Stomach (tissue), 4 donors: ENCODE measurements at regions not wholly inside any gene's neighbourhood (a gene's known extent, or its start where the extent isn't known, plus 50 kb on each side); places are given as distances from the start of the nearest gene placed in this dataset.

Experiments
- POLR2AphosphoS5 ChIP-seq, 3 donors: sonication (generic); formaldehyde crosslinking; IDR thresholded peaks; one replicate each; pipeline ENCODE4 v1.6.1; 2016; ENCODE audit warnings: antibody characterized with exemption in 3 of 3
- TF ChIP-seq, protein P1 (sequence below), 7 experiments: fragments of 450-650 bp in 4 of 7; fragments of 200-600 bp in 3 of 7; sonication (generic) in 3 of 7; IDR thresholded peaks; one replicate each; pipeline ENCODE4 v1.5.1; 2016 to 2019; ENCODE audit warnings: antibody characterized with exemption in 7 of 7, control low read depth in 2 of 7, mild to moderate bottlenecking in 1 of 7

DNA sequence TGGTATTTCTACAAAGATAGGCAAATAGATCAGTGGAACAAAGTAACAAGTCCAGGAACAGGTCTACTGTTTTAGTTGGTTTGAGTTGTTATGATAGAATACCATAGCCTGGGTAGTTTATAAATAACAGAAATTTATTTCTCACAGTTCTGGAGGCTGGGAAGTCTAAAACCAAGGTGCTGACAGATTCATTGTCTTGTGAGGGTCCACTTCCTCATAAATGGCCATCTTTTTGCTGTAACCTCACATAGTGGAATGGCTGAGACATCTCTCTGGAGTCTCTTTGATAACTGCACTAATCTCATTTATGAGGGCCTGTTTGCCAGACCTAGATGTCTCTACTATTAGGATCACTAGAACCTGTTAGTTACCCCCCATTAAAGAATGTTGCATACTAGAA, 152.3 kb upstream of the MYRIP start:
- TF ChIP-seq, protein P1, sequence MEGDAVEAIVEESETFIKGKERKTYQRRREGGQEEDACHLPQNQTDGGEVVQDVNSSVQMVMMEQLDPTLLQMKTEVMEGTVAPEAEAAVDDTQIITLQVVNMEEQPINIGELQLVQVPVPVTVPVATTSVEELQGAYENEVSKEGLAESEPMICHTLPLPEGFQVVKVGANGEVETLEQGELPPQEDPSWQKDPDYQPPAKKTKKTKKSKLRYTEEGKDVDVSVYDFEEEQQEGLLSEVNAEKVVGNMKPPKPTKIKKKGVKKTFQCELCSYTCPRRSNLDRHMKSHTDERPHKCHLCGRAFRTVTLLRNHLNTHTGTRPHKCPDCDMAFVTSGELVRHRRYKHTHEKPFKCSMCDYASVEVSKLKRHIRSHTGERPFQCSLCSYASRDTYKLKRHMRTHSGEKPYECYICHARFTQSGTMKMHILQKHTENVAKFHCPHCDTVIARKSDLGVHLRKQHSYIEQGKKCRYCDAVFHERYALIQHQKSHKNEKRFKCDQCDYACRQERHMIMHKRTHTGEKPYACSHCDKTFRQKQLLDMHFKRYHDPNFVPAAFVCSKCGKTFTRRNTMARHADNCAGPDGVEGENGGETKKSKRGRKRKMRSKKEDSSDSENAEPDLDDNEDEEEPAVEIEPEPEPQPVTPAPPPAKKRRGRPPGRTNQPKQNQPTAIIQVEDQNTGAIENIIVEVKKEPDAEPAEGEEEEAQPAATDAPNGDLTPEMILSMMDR (IDR thresholded peaks at IDR 0.05) = no peak
- no peak for TF ChIP-seq POLR2AphosphoS5 (IDR thresholded peaks at IDR 0.05)
